ENCODE measurements at regions not wholly inside any gene's neighbourhood (a gene's known extent, or its start where the extent isn't known, plus 50 kb on each side); places are given as distances from the start of the nearest gene placed in this dataset.

DNA sequence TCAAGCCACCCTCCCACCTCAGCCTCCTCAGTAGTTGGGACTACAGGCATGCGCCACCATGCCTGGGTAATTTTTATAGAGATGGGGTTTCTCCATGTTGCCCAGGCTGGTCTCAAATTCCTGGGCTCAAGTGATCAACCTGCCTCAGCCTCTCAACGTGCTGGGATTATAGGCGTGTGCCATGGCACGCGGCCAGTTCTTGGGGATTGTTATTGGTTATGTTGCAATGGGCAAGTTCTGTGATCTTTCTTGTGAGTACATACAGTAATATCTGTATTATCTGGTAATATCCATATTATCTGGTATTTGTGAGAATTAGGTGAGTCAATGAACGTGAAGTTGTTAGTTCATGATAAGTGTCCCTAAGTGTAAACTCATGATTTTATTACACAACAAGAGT, 90.3 kb upstream of the TBL1X start:
- no peak for TF ChIP-seq EZH2phosphoT487 (IDR thresholded peaks at IDR 0.05; ENCODE audit: unreplicated experiment)
- TF ChIP-seq, protein P1, sequence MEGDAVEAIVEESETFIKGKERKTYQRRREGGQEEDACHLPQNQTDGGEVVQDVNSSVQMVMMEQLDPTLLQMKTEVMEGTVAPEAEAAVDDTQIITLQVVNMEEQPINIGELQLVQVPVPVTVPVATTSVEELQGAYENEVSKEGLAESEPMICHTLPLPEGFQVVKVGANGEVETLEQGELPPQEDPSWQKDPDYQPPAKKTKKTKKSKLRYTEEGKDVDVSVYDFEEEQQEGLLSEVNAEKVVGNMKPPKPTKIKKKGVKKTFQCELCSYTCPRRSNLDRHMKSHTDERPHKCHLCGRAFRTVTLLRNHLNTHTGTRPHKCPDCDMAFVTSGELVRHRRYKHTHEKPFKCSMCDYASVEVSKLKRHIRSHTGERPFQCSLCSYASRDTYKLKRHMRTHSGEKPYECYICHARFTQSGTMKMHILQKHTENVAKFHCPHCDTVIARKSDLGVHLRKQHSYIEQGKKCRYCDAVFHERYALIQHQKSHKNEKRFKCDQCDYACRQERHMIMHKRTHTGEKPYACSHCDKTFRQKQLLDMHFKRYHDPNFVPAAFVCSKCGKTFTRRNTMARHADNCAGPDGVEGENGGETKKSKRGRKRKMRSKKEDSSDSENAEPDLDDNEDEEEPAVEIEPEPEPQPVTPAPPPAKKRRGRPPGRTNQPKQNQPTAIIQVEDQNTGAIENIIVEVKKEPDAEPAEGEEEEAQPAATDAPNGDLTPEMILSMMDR (conservative IDR thresholded peaks at IDR 0.05; ENCODE audit: low read depth in 2 of 2), result no peak
- TF ChIP-seq, protein P2, sequence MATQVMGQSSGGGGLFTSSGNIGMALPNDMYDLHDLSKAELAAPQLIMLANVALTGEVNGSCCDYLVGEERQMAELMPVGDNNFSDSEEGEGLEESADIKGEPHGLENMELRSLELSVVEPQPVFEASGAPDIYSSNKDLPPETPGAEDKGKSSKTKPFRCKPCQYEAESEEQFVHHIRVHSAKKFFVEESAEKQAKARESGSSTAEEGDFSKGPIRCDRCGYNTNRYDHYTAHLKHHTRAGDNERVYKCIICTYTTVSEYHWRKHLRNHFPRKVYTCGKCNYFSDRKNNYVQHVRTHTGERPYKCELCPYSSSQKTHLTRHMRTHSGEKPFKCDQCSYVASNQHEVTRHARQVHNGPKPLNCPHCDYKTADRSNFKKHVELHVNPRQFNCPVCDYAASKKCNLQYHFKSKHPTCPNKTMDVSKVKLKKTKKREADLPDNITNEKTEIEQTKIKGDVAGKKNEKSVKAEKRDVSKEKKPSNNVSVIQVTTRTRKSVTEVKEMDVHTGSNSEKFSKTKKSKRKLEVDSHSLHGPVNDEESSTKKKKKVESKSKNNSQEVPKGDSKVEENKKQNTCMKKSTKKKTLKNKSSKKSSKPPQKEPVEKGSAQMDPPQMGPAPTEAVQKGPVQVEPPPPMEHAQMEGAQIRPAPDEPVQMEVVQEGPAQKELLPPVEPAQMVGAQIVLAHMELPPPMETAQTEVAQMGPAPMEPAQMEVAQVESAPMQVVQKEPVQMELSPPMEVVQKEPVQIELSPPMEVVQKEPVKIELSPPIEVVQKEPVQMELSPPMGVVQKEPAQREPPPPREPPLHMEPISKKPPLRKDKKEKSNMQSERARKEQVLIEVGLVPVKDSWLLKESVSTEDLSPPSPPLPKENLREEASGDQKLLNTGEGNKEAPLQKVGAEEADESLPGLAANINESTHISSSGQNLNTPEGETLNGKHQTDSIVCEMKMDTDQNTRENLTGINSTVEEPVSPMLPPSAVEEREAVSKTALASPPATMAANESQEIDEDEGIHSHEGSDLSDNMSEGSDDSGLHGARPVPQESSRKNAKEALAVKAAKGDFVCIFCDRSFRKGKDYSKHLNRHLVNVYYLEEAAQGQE (IDR thresholded peaks at IDR 0.05; ENCODE audit: unreplicated experiment), result no peak
- TF ChIP-seq POLR2AphosphoS5 (IDR thresholded peaks at IDR 0.05; ENCODE audit: low read depth), result no peak
- no peak for TF ChIP-seq EZH2 (IDR thresholded peaks at IDR 0.05; ENCODE audit: low read depth, unreplicated experiment)
- TF ChIP-seq NANOG (IDR thresholded peaks at IDR 0.05; ENCODE audit: borderline replicate concordance), result no peak
- no peak for TF ChIP-seq ZNF114 (CRISPR knock-in tag; IDR thresholded peaks at IDR 0.05)
- TF ChIP-seq ZNF331 (CRISPR knock-in tag; IDR thresholded peaks at IDR 0.05; ENCODE audit: low read depth), result no peak
- no peak for TF ChIP-seq CREB1 (CRISPR knock-in tag; IDR thresholded peaks at IDR 0.05; ENCODE audit: low read depth)
- no peak for TF ChIP-seq JUNB (IDR thresholded peaks at IDR 0.05; ENCODE audit: unreplicated experiment)
- TF ChIP-seq, protein P3, sequence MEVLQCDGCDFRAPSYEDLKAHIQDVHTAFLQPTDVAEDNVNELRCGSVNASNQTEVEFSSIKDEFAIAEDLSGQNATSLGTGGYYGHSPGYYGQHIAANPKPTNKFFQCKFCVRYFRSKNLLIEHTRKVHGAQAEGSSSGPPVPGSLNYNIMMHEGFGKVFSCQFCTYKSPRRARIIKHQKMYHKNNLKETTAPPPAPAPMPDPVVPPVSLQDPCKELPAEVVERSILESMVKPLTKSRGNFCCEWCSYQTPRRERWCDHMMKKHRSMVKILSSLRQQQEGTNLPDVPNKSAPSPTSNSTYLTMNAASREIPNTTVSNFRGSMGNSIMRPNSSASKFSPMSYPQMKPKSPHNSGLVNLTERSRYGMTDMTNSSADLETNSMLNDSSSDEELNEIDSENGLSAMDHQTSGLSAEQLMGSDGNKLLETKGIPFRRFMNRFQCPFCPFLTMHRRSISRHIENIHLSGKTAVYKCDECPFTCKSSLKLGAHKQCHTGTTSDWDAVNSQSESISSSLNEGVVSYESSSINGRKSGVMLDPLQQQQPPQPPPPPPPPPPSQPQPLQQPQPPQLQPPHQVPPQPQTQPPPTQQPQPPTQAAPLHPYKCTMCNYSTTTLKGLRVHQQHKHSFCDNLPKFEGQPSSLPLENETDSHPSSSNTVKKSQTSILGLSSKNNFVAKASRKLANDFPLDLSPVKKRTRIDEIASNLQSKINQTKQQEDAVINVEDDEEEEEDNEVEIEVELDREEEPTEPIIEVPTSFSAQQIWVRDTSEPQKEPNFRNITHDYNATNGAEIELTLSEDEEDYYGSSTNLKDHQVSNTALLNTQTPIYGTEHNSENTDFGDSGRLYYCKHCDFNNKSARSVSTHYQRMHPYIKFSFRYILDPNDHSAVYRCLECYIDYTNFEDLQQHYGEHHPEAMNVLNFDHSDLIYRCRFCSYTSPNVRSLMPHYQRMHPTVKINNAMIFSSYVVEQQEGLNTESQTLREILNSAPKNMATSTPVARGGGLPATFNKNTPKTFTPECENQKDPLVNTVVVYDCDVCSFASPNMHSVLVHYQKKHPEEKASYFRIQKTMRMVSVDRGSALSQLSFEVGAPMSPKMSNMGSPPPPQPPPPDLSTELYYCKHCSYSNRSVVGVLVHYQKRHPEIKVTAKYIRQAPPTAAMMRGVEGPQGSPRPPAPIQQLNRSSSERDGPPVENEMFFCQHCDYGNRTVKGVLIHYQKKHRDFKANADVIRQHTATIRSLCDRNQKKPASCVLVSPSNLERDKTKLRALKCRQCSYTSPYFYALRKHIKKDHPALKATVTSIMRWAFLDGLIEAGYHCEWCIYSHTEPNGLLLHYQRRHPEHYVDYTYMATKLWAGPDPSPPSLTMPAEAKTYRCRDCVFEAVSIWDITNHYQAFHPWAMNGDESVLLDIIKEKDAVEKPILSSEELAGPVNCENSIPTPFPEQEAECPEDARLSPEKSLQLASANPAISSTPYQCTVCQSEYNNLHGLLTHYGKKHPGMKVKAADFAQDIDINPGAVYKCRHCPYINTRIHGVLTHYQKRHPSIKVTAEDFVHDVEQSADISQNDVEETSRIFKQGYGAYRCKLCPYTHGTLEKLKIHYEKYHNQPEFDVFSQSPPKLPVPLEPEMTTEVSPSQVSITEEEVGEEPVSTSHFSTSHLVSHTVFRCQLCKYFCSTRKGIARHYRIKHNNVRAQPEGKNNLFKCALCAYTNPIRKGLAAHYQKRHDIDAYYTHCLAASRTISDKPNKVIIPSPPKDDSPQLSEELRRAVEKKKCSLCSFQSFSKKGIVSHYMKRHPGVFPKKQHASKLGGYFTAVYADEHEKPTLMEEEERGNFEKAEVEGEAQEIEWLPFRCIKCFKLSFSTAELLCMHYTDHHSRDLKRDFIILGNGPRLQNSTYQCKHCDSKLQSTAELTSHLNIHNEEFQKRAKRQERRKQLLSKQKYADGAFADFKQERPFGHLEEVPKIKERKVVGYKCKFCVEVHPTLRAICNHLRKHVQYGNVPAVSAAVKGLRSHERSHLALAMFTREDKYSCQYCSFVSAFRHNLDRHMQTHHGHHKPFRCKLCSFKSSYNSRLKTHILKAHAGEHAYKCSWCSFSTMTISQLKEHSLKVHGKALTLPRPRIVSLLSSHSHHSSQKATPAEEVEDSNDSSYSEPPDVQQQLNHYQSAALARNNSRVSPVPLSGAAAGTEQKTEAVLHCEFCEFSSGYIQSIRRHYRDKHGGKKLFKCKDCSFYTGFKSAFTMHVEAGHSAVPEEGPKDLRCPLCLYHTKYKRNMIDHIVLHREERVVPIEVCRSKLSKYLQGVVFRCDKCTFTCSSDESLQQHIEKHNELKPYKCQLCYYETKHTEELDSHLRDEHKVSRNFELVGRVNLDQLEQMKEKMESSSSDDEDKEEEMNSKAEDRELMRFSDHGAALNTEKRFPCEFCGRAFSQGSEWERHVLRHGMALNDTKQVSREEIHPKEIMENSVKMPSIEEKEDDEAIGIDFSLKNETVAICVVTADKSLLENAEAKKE (CRISPR knock-in tag; IDR thresholded peaks at IDR 0.05), result no peak
- no peak for TF ChIP-seq STAT1 (IDR thresholded peaks at IDR 0.05; ENCODE audit: unreplicated experiment)
- TF ChIP-seq, protein P4, sequence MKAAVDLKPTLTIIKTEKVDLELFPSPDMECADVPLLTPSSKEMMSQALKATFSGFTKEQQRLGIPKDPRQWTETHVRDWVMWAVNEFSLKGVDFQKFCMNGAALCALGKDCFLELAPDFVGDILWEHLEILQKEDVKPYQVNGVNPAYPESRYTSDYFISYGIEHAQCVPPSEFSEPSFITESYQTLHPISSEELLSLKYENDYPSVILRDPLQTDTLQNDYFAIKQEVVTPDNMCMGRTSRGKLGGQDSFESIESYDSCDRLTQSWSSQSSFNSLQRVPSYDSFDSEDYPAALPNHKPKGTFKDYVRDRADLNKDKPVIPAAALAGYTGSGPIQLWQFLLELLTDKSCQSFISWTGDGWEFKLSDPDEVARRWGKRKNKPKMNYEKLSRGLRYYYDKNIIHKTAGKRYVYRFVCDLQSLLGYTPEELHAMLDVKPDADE (IDR thresholded peaks at IDR 0.05), result no peak

All from GM23338 (cell line).